NT2/D1 (cell line): ENCODE measurements at regions not wholly inside any gene's neighbourhood (a gene's known extent, or its start where the extent isn't known, plus 50 kb on each side); places are given as distances from the start of the nearest gene placed in this dataset.

Source experiments
- DNase-seq: peaks from one replicate; pipeline ENCODE4 v3.0.0-alpha.2; 2011; ENCODE audit warnings: low read depth, low spot score
- H3K27me3 ChIP-seq: 2 replicates; pipeline ENCODE4 v1.6.0; 2011; ENCODE audit warnings: mild to moderate bottlenecking; ENCODE audit not compliant: insufficient read length, insufficient read depth
- H3K36me3 ChIP-seq: 2 replicates; pipeline ENCODE4 v1.6.1; 2011; ENCODE audit warnings: mild to moderate bottlenecking, low read length, mixed read lengths; ENCODE audit not compliant: insufficient read depth, insufficient read length
- H3K4me1 ChIP-seq: 2 replicates; pipeline ENCODE4 v1.5.1; 2011; ENCODE audit not compliant: insufficient read depth, insufficient read length
- H3K4me3 ChIP-seq: 2 replicates; pipeline ENCODE4 v1.5.1; 2011; ENCODE audit warnings: low read depth; ENCODE audit not compliant: insufficient read length
- H3K9ac ChIP-seq: 2 replicates; pipeline ENCODE4 v1.6.0; 2011; ENCODE audit warnings: low read depth; ENCODE audit not compliant: insufficient read length
- H3K9me3 ChIP-seq: 2 replicates; pipeline ENCODE4 v1.5.1; 2011; ENCODE audit warnings: mild to moderate bottlenecking, low read length; ENCODE audit not compliant: insufficient read depth
- SUZ12 ChIP-seq: IDR thresholded peaks from 2 replicates; pipeline ENCODE4 v1.6.1; 2011; ENCODE audit not compliant: insufficient read length, insufficient read depth; ENCODE audit errors: extremely low read depth
- YY1 ChIP-seq: IDR thresholded peaks from 2 replicates; pipeline ENCODE4 v1.6.1; 2011; ENCODE audit not compliant: insufficient read length, insufficient read depth
- ZNF274 ChIP-seq: IDR thresholded peaks from 2 replicates; pipeline ENCODE4 v1.6.1; 2011; ENCODE audit warnings: mild to moderate bottlenecking, low read depth, low read length

GRCh38 chr17:5809580-5810188, 225.4 kb upstream of the NLRP1 start:
- Histone ChIP-seq H3K9ac (no peak overlapping the region), H3K9me3 (peaks cover 42% of the 10 kb centered on the region), H3K36me3 (no peaks in the 10 kb centered on the region), H3K4me3 (no peak overlapping the region), H3K4me1 (peaks cover 2% of the 10 kb centered on the region), H3K27me3 (no peaks in the 10 kb centered on the region)
- TF ChIP-seq ZNF274 (no peak), YY1 (no peak), SUZ12 (no peak)
- no peak for DNase-seq

- DNase-seq = no peak
- no peaks in the 10 kb centered on the region for H3K27me3 ChIP-seq
Measured at GRCh38 chr17:5812590-5812989, 228.3 kb upstream of the NLRP1 start.

GRCh38 chr17:5813357-5813756, 229.0 kb upstream of the NLRP1 start:
- peak; percentile 50 for DNase-seq
- peaks cover 38% of the 10 kb centered on the region for H3K9me3 ChIP-seq
- H3K27me3 ChIP-seq = no peaks in the 10 kb centered on the region
- H3K9ac ChIP-seq = no peak overlapping the region
- no peak for TF ChIP-seq ZNF274
- no peak for TF ChIP-seq YY1
- TF ChIP-seq SUZ12 = no peak
- H3K4me3 ChIP-seq = no peak overlapping the region
- H3K4me1 ChIP-seq = peaks cover 8% of the 10 kb centered on the region
- no peaks in the 10 kb centered on the region for H3K36me3 ChIP-seq

More at GRCh38 chr17:5812590-5812989, 228.3 kb upstream of the NLRP1 start:
- Histone ChIP-seq H3K9me3 (peaks cover 42% of the 10 kb centered on the region), H3K36me3 (no peaks in the 10 kb centered on the region), H3K9ac (no peak overlapping the region), H3K4me3 (no peak overlapping the region), H3K4me1 (peaks cover 8% of the 10 kb centered on the region)
- TF ChIP-seq SUZ12 = no peak

- H3K9me3 ChIP-seq = peaks cover 18% of the 10 kb centered on the region; the same call in 1 of the 2 replicates
Measured at GRCh38 chr17:5815396-5815795, 231.1 kb upstream of the NLRP1 start.

GRCh38 chr17:5816491-5817070, 232.3 kb upstream of the NLRP1 start:
- no peak for DNase-seq
- Histone ChIP-seq H3K4me1 (peaks cover 17% of the 10 kb centered on the region), H3K36me3 (no peaks in the 10 kb centered on the region)

More at GRCh38 chr17:5815396-5815795, 231.1 kb upstream of the NLRP1 start:
- Histone ChIP-seq H3K27me3 (no peaks in the 10 kb centered on the region), H3K36me3 (no peaks in the 10 kb centered on the region), H3K9ac (no peak overlapping the region), H3K4me1 (peaks cover 10% of the 10 kb centered on the region), H3K4me3 (no peak overlapping the region)
- DNase-seq = no peak
- TF ChIP-seq YY1 (no peak), ZNF274 (no peak), SUZ12 (no peak)

GRCh38 chr17:5817475-5818395, 233.4 kb upstream of the NLRP1 start:
- H3K27me3 ChIP-seq = no peaks in the 10 kb centered on the region
- no peaks in the 10 kb centered on the region; the same call in 1 of the 2 replicates for H3K9me3 ChIP-seq
- no peak for DNase-seq
- H3K4me1 ChIP-seq = peaks cover 15% of the 10 kb centered on the region
- TF ChIP-seq ZNF274 (no peak), SUZ12 (no peak), YY1 (no peak)
- H3K4me3 ChIP-seq = no peak overlapping the region
- H3K36me3 ChIP-seq = no peaks in the 10 kb centered on the region
- H3K9ac ChIP-seq = no peak overlapping the region

More at GRCh38 chr17:5816491-5817070, 232.3 kb upstream of the NLRP1 start:
- H3K9me3 ChIP-seq = peaks cover 6% of the 10 kb centered on the region; the same call in 1 of the 2 replicates
- TF ChIP-seq YY1 = no peak
- no peak for TF ChIP-seq ZNF274
- no peak for TF ChIP-seq SUZ12
- H3K9ac ChIP-seq = no peak overlapping the region
- no peak overlapping the region for H3K4me3 ChIP-seq
- no peaks in the 10 kb centered on the region for H3K27me3 ChIP-seq

- Histone ChIP-seq H3K9ac (no peak overlapping the region), H3K4me3 (no peak overlapping the region), H3K9me3 (no peaks in the 10 kb centered on the region), H3K36me3 (no peaks in the 10 kb centered on the region), H3K4me1 (peaks cover 15% of the 10 kb centered on the region), H3K27me3 (no peaks in the 10 kb centered on the region)
- no peak for TF ChIP-seq SUZ12
- no peak for TF ChIP-seq YY1
- DNase-seq = no peak
Measured at GRCh38 chr17:5819396-5819795, 235.1 kb upstream of the NLRP1 start.
